ENCODE measurements at regions not wholly inside any gene's neighbourhood (a gene's known extent, or its start where the extent isn't known, plus 50 kb on each side); places are given as distances from the start of the nearest gene placed in this dataset.

GRCh38 chr18:4843771-4844170 lies 353.3 kb downstream of the AKAIN1 start:
- TF ChIP-seq CTCF (IDR thresholded peaks at IDR 0.05; ENCODE audit: low read depth, low read length): no peak
- no peak overlapping the region for H3K4me3 ChIP-seq (replicated peaks in 1 of 2; ENCODE audit: low read depth in 2 of 2, low read length in 2 of 2)
- DNase-seq (ENCODE audit: low read depth in 2 of 2): no peak

- no peak for TF ChIP-seq CTCF (IDR thresholded peaks at IDR 0.05; ENCODE audit: low read depth, low read length)
- DNase-seq (ENCODE audit: low read depth in 2 of 2): no peak
- no peak overlapping the region for H3K4me3 ChIP-seq (replicated peaks in 1 of 2; ENCODE audit: low read depth in 2 of 2, low read length in 2 of 2)
Observed at GRCh38 chr18:4842751-4843150, 354.3 kb downstream of the AKAIN1 start.

- H3K4me3 ChIP-seq (replicated peaks in 1 of 2; ENCODE audit: low read depth in 2 of 2, low read length in 2 of 2): no peak overlapping the region
- TF ChIP-seq CTCF (IDR thresholded peaks at IDR 0.05; ENCODE audit: low read depth, low read length): no peak
- DNase-seq (ENCODE audit: low read depth in 2 of 2): no peak
Observed at GRCh38 chr18:4842287-4842686, 354.8 kb downstream of the AKAIN1 start.

GRCh38 chr18:4839639-4840038 lies 357.4 kb downstream of the AKAIN1 start:
- TF ChIP-seq CTCF (IDR thresholded peaks at IDR 0.05; ENCODE audit: low read depth, low read length): no peak
- DNase-seq (ENCODE audit: low read depth in 2 of 2): no peak
- no peak overlapping the region for H3K4me3 ChIP-seq (replicated peaks in 1 of 2; ENCODE audit: low read depth in 2 of 2, low read length in 2 of 2)

GRCh38 chr18:4836141-4836540 lies 360.9 kb downstream of the AKAIN1 start:
- TF ChIP-seq CTCF (IDR thresholded peaks at IDR 0.05; ENCODE audit: low read depth, low read length): no peak
- no peak overlapping the region for H3K4me3 ChIP-seq (replicated peaks in 1 of 2; ENCODE audit: low read depth in 2 of 2, low read length in 2 of 2)
- no peak for DNase-seq (ENCODE audit: low read depth in 2 of 2)

- DNase-seq (ENCODE audit: low read depth in 2 of 2): no peak
- TF ChIP-seq CTCF (IDR thresholded peaks at IDR 0.05; ENCODE audit: low read depth, low read length): no peak
- H3K4me3 ChIP-seq (replicated peaks in 1 of 2; ENCODE audit: low read depth in 2 of 2, low read length in 2 of 2): no peak overlapping the region
Observed at GRCh38 chr18:4831791-4832375, 365.2 kb downstream of the AKAIN1 start.

GRCh38 chr18:4831127-4831526 lies 365.9 kb downstream of the AKAIN1 start:
- DNase-seq (ENCODE audit: low read depth in 2 of 2): no peak
- H3K4me3 ChIP-seq (replicated peaks in 1 of 2; ENCODE audit: low read depth in 2 of 2, low read length in 2 of 2): no peak overlapping the region
- no peak for TF ChIP-seq CTCF (IDR thresholded peaks at IDR 0.05; ENCODE audit: low read depth, low read length)

Data from cardiac fibroblast (primary cell).